Prostate gland (tissue), 2 donors: ENCODE measurements at regions not wholly inside any gene's neighbourhood (a gene's known extent, or its start where the extent isn't known, plus 50 kb on each side); places are given as distances from the start of the nearest gene placed in this dataset.

ENCODE experiments used
- DNase-seq: peaks from one replicate; pipeline ENCODE4 v3.0.0-alpha.2; 2019; ENCODE audit warnings: low spot score
- H3K27ac ChIP-seq, 2 donors: fragments of 200-600 bp; sonication (generic); 2 replicates each; pipeline ENCODE4 v1.5.1; 2017 to 2019
- H3K27me3 ChIP-seq: fragments of 200-600 bp; sonication (generic); replicated peaks from 2 replicates; pipeline ENCODE4 v1.5.1; 2019; ENCODE audit not compliant: insufficient read depth
- H3K36me3 ChIP-seq, 2 donors: fragments of 200-600 bp; sonication (generic); 1 replicate in 1 of 2; 2 replicates in 1 of 2; pipeline versions ENCODE4 v1.5.1 to v1.8.1; 2017 to 2019
- H3K4me1 ChIP-seq: fragments of 200-600 bp; sonication (generic); replicated peaks from 2 replicates; pipeline ENCODE4 v1.5.1; 2019
- H3K4me3 ChIP-seq, 2 donors: fragments of 200-600 bp; sonication (generic); 2 replicates each; pipeline ENCODE4 v1.5.1; 2017 to 2019
- H3K9me3 ChIP-seq: fragments of 200-600 bp; sonication (generic); 2 replicates; pipeline ENCODE4 v1.5.1; 2017
- POLR2A ChIP-seq: fragments of 450-650 bp; IDR thresholded peaks from one replicate; pipeline ENCODE4 v1.6.1; 2016; ENCODE audit warnings: antibody characterized with exemption, mild to moderate bottlenecking
- POLR2AphosphoS5 ChIP-seq: sonication (generic); formaldehyde crosslinking; IDR thresholded peaks from one replicate; pipeline ENCODE4 v1.6.1; 2017; ENCODE audit warnings: antibody characterized with exemption
- WGBS: methylation state at CpG from one replicate; pipeline ENCODE4 v1.1.5; 2018; 5-methylcytosine and 5-hydroxymethylcytosine counted together
- intact Hi-C: fragments of 100-400 bp; cut with DNase I; formaldehyde crosslinking; loops from one replicate; pipeline ENCODE4 v1.14.2; 2022
- TF ChIP-seq, protein P1 (sequence below), 4 experiments: fragments of 200-600 bp in 2 of 4; fragments of 450-650 bp in 2 of 4; sonication (generic) in 2 of 4; IDR thresholded peaks; 1 replicate in 3 of 4; 2 replicates in 1 of 4; pipeline ENCODE4 v1.5.1; 2016 to 2019; ENCODE audit warnings: antibody characterized with exemption in 4 of 4, mild to moderate bottlenecking in 2 of 4, moderate library complexity in 2 of 4

- H3K4me3 ChIP-seq, result no peak overlapping the region
- TF ChIP-seq, protein P1, sequence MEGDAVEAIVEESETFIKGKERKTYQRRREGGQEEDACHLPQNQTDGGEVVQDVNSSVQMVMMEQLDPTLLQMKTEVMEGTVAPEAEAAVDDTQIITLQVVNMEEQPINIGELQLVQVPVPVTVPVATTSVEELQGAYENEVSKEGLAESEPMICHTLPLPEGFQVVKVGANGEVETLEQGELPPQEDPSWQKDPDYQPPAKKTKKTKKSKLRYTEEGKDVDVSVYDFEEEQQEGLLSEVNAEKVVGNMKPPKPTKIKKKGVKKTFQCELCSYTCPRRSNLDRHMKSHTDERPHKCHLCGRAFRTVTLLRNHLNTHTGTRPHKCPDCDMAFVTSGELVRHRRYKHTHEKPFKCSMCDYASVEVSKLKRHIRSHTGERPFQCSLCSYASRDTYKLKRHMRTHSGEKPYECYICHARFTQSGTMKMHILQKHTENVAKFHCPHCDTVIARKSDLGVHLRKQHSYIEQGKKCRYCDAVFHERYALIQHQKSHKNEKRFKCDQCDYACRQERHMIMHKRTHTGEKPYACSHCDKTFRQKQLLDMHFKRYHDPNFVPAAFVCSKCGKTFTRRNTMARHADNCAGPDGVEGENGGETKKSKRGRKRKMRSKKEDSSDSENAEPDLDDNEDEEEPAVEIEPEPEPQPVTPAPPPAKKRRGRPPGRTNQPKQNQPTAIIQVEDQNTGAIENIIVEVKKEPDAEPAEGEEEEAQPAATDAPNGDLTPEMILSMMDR (IDR thresholded peaks at IDR 0.05), result no peak
- TF ChIP-seq POLR2A (no peak), POLR2AphosphoS5 (no peak)
- WGBS, result 56% methylated on average over 2 of the region's 2 CpGs
- no peaks in the 10 kb centered on the region for H3K36me3 ChIP-seq
- H3K27ac ChIP-seq, result no peak overlapping the region
- intact Hi-C loops, result no loop called here
- no peaks in the 10 kb centered on the region for H3K9me3 ChIP-seq
- H3K27me3 ChIP-seq, result no peaks in the 10 kb centered on the region
- no peaks in the 10 kb centered on the region for H3K4me1 ChIP-seq
- DNase-seq, result no peak
Measured at GRCh38 chr11:91264481-91264880, 960.1 kb upstream of the FAT3 start.

DNA sequence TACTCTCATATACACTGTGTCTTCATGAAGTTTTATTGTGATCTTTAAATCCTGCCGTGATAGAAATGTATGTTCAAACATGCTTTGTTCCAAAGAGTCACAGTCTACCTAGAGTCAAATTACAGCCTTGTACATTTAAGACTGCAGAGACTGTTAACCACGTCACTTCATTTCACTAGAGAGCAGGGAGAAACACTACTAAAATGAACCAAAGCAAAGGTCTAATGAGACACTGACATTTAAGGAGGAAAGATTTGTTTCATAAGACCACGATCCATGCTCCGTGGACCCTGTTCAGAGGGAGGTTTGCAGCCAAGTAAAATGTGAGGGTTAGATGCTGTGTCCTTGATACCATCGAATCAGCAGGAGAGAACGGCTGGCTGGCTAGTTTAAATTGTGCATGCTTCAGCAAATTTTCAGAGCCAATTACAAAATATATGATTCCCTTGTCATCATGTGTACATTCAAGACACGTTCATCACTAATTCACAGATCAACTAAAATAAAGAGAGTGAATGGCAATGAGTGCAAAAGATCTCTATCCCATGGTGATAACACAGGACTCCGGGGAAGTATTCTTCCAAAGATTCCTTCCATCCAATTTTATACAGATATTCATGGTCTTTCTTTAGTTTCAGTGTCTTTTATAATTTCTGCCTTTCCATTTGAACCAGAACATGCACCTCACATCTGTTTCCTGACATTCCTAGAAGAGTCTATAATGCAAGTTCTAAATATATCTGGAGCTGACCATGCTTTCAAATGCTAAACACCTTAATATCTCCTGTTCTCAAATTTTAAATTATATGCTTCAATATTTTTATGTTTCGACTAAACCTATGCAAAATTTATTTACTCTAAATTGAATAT, 960.9 kb upstream of the FAT3 start:
- no peaks in the 10 kb centered on the region for H3K4me1 ChIP-seq
- no peak overlapping the region for H3K4me3 ChIP-seq
- TF ChIP-seq POLR2A, result no peak
- TF ChIP-seq POLR2AphosphoS5, result no peak
- TF ChIP-seq, protein P1 (IDR thresholded peaks at IDR 0.05), result no peak
- WGBS, result 40% methylated on average over 9 of the region's 9 CpGs
- intact Hi-C loops, result no loop called here
- no peak for DNase-seq
- H3K27me3 ChIP-seq, result no peaks in the 10 kb centered on the region
- H3K9me3 ChIP-seq, result no peaks in the 10 kb centered on the region
- H3K36me3 ChIP-seq, result no peaks in the 10 kb centered on the region
- no peak overlapping the region for H3K27ac ChIP-seq

DNA sequence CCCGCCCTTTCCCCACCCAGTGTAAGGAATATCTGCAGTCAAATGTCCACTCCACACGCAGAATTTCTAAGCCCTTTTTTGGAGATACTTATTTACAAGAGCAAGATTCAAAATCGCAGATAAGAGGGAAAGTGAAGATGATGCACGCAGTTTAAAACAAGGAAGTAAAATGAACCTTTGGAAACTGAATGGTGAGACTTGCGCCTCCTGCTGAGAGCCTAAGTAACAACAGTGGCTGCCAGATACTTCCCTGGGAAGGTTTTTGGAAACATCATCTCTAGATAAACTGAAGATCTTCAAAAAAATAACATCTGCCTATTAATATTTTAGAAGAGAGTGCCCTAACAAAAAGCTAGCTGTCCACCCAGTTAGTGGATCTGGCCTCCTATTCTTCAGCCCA, 963.1 kb upstream of the FAT3 start:
- TF ChIP-seq POLR2A (no peak), POLR2AphosphoS5 (no peak)
- TF ChIP-seq, protein P1 (IDR thresholded peaks at IDR 0.05), result no peak
- no peaks in the 10 kb centered on the region for H3K9me3 ChIP-seq
- no peaks in the 10 kb centered on the region for H3K27me3 ChIP-seq
- 80% methylated on average over 5 of the region's 5 CpGs for WGBS
- H3K36me3 ChIP-seq, result no peaks in the 10 kb centered on the region
- H3K27ac ChIP-seq, result no peak overlapping the region
- no peaks in the 10 kb centered on the region for H3K4me1 ChIP-seq
- no peak for DNase-seq
- intact Hi-C loops, result no loop called here
- no peak overlapping the region for H3K4me3 ChIP-seq

GRCh38 chr11:91258876-91259275, 965.7 kb upstream of the FAT3 start:
- Histone ChIP-seq H3K4me1 (no peaks in the 10 kb centered on the region), H3K36me3 (no peaks in the 10 kb centered on the region), H3K4me3 (no peak overlapping the region), H3K27ac (no peak overlapping the region), H3K9me3 (no peaks in the 10 kb centered on the region), H3K27me3 (no peaks in the 10 kb centered on the region)
- intact Hi-C loops, result no loop called here
- TF ChIP-seq POLR2AphosphoS5, result no peak
- TF ChIP-seq, protein P1 (IDR thresholded peaks at IDR 0.05), result no peak
- no peak for TF ChIP-seq POLR2A
- DNase-seq, result no peak
- 24% methylated on average over 1 of the region's 1 CpG for WGBS

- Histone ChIP-seq H3K27me3 (no peaks in the 10 kb centered on the region), H3K4me3 (no peak overlapping the region), H3K27ac (no peak overlapping the region), H3K36me3 (no peaks in the 10 kb centered on the region), H3K4me1 (no peaks in the 10 kb centered on the region), H3K9me3 (no peaks in the 10 kb centered on the region)
- intact Hi-C loops, result no loop called here
- DNase-seq, result no peak
- TF ChIP-seq, protein P1 (IDR thresholded peaks at IDR 0.05), result no peak
- TF ChIP-seq POLR2A, result no peak
- TF ChIP-seq POLR2AphosphoS5, result no peak
- 66% methylated on average over 1 of the region's 1 CpG for WGBS
Measured at GRCh38 chr11:91257667-91258066, 967.0 kb upstream of the FAT3 start.
